ENCODE measurements at regions not wholly inside any gene's neighbourhood (a gene's known extent, or its start where the extent isn't known, plus 50 kb on each side); places are given as distances from the start of the nearest gene placed in this dataset.

DNA sequence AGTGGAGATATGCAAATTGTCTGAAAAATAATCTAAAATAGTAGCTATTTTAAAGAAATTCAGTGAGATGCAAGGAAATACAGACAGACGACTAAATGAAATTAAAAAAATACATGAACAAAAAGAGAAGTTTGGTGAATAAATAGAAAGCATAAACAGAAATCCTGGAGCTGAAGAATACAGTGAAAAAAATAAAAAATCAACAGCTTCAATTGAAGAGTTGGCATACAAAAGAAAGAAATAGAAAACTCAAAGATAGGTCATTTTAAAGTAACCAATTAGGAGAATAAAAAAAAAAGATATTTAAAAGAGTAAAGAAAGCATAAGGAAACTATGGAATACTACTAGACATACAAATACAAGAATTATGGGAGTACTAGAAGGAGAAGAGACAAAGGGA, 2191.5 kb upstream of the PCDH20 start:
- H3K9me3 ChIP-seq (replicated peaks; ENCODE audit: low read length): no peaks in the 10 kb centered on the region
- H3K4me3 ChIP-seq (ENCODE audit: low read length): no peak overlapping the region

DNA sequence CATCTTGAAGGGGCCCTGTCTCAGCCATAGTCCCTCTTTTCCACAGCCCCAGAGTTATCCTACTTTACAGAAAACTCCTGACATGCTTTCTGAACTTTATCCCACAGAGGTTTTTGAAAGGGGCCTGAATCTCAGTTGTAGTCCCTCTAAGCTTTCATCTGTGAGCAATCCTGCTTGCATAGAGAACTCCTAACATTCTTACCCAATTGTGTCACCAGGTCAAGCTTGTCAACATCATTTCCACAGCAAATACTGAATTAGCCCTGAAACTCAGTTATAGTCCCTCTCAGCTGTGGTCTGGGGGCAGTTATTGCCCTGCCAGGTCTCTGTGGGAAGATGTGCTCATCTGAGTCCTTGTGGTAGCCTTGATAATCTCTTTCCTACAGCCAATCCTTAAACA, 2190.3 kb upstream of the PCDH20 start:
- H3K27me3 ChIP-seq (ENCODE audit: control insufficient read depth, insufficient read depth, low read length): no peaks in the 10 kb centered on the region
- no peak overlapping the region for H3K4me3 ChIP-seq (ENCODE audit: low read length)
- no peaks in the 10 kb centered on the region for H3K36me3 ChIP-seq (ENCODE audit: insufficient read depth, low read length)
- no peak overlapping the region for H3K9ac ChIP-seq (ENCODE audit: low read depth, low read length)
- H3K4me1 ChIP-seq (ENCODE audit: control insufficient read depth, insufficient read depth, low read length): no peaks in the 10 kb centered on the region
- no peaks in the 10 kb centered on the region for H3K9me3 ChIP-seq (replicated peaks; ENCODE audit: low read length)
- no peak overlapping the region for H3K4me2 ChIP-seq (ENCODE audit: low read length)

More for the DNA sequence above, 2191.5 kb upstream of the PCDH20 start:
- no peak overlapping the region for H3K9ac ChIP-seq (ENCODE audit: low read depth, low read length)
- no peaks in the 10 kb centered on the region for H3K36me3 ChIP-seq (ENCODE audit: insufficient read depth, low read length)
- no peaks in the 10 kb centered on the region for H3K27me3 ChIP-seq (ENCODE audit: control insufficient read depth, insufficient read depth, low read length)
- H3K4me1 ChIP-seq (ENCODE audit: control insufficient read depth, insufficient read depth, low read length): no peaks in the 10 kb centered on the region
- no peak overlapping the region for H3K4me2 ChIP-seq (ENCODE audit: low read length)

DNA sequence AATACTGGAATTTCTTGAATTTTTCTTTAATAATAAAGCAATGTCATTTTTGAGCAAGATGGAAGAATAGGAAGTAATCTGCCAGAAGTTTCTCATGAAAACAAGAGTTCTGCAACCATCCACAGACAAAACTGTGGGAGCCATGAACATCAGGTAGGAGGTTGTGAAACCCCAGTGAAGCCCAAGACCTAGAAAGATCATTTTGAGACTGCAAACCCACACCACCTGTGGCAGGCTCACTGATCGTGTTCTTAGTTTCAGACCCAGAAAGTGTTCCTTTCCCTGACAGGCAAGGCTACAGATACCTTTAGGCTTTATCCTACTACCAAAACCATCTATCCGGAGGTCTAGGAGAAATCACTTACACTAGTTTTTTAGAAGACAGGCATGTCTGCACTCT, 2189.8 kb upstream of the PCDH20 start:
- no peak overlapping the region for H3K4me3 ChIP-seq (ENCODE audit: low read length)
- no peaks in the 10 kb centered on the region for H3K36me3 ChIP-seq (ENCODE audit: insufficient read depth, low read length)
- H3K9me3 ChIP-seq (replicated peaks; ENCODE audit: low read length): no peaks in the 10 kb centered on the region
- H3K27me3 ChIP-seq (ENCODE audit: control insufficient read depth, insufficient read depth, low read length): no peaks in the 10 kb centered on the region
- H3K9ac ChIP-seq (ENCODE audit: low read depth, low read length): no peak overlapping the region
- no peaks in the 10 kb centered on the region for H3K4me1 ChIP-seq (ENCODE audit: control insufficient read depth, insufficient read depth, low read length)
- H3K4me2 ChIP-seq (ENCODE audit: low read length): no peak overlapping the region

DNA sequence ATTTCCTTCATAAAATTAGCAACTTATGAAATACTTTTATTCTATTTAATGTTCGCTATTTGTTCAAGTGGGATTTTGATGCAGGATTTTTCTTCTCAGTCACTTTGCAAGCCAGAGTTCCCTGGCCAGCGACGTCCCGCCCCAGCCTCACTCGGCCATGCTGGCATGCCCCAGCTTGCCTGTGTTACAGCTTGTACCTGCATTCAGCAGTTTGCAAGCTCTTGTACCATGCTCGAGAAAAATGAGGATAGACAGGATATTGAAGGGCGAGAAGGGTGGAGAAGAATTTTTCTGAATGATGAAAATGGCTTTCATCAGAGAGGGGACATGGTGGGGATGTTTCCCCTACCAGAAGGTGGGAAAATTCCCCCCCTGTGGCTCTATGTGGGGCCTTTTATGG, 2180.2 kb upstream of the PCDH20 start:
- H3K36me3 ChIP-seq (ENCODE audit: insufficient read depth, low read length): no peaks in the 10 kb centered on the region
- H3K4me1 ChIP-seq (ENCODE audit: control insufficient read depth, insufficient read depth, low read length): no peaks in the 10 kb centered on the region
- no peak overlapping the region for H3K9ac ChIP-seq (ENCODE audit: low read depth, low read length)
- H3K4me2 ChIP-seq (ENCODE audit: low read length): no peak overlapping the region
- no peak overlapping the region for H3K4me3 ChIP-seq (ENCODE audit: low read length)
- H3K27me3 ChIP-seq (ENCODE audit: control insufficient read depth, insufficient read depth, low read length): no peaks in the 10 kb centered on the region
- peaks cover 4% of the 10 kb centered on the region for H3K9me3 ChIP-seq (replicated peaks; ENCODE audit: low read length)

DNA sequence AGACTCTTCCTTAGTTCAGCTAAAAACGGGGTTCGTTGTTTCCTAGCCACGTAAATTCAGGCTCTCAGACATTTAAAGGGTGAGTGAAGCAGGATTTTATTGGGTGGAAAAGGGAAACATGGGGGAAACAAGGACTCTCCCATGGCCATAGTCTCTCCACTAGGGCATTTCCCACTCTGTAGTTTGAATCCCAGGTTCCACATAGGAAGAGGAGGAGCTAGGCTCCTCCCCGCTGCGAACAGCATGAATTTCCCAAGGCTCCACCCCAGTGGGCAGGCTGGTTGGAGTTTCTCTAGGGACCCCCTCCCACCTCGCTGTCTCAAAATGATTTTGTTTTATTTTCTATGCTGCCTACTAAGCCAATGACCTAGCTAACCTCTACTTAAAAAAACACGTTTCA, 2170.8 kb upstream of the PCDH20 start:
- H3K4me1 ChIP-seq (ENCODE audit: control insufficient read depth, insufficient read depth, low read length): no peaks in the 10 kb centered on the region
- no peak overlapping the region for H3K4me2 ChIP-seq (ENCODE audit: low read length)
- no peaks in the 10 kb centered on the region for H3K36me3 ChIP-seq (ENCODE audit: insufficient read depth, low read length)
- no peaks in the 10 kb centered on the region for H3K27me3 ChIP-seq (ENCODE audit: control insufficient read depth, insufficient read depth, low read length)
- no peak overlapping the region for H3K4me3 ChIP-seq (ENCODE audit: low read length)
- peaks cover 3% of the 10 kb centered on the region for H3K9me3 ChIP-seq (replicated peaks; ENCODE audit: low read length)
- H3K9ac ChIP-seq (ENCODE audit: low read depth, low read length): no peak overlapping the region

DNA sequence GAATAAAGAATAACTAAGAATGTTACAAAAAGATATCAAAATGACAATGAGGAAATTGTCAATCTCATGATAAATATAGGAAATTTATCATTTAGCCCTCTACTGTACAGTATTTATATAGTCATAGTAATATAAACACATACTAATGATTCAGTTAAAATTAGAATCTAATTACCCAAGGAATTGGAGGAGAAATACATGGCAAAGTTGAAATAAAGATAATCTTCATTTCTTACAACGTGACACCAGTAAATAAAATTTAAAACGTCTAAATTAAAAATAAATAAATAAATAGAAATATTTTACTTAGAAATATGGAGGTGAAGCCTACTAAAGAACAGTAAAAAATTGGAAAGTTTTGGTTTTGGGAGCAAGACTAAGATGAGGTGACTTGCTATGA, 2163.1 kb upstream of the PCDH20 start:
- no peaks in the 10 kb centered on the region for H3K36me3 ChIP-seq (ENCODE audit: insufficient read depth, low read length)

DNA sequence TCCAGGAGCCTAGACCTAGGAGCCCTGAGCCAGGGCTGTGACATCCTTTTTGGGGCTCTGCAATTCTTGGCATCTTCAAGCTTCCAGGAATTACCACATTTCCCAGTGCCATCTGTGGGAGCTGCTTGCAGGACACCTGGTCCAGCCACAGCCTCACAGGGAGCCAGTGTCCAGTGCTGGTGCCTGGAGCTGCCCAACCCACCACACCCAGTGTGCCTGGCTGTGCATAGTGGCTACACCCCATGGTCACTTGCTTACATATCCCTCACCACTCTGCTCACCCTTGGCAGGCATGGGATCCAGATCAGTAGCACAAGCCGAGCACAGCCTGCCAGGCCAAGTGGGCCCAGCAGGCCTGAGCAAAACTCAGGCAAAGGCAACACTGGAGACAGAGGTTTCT, 2151.4 kb upstream of the PCDH20 start:
- H3K4me2 ChIP-seq (ENCODE audit: low read length): no peak overlapping the region
- H3K4me3 ChIP-seq (ENCODE audit: low read length): no peak overlapping the region
- H3K36me3 ChIP-seq (ENCODE audit: insufficient read depth, low read length): no peaks in the 10 kb centered on the region
- no peaks in the 10 kb centered on the region for H3K27me3 ChIP-seq (ENCODE audit: control insufficient read depth, insufficient read depth, low read length)
- H3K9ac ChIP-seq (ENCODE audit: low read depth, low read length): no peak overlapping the region
- no peaks in the 10 kb centered on the region for H3K4me1 ChIP-seq (ENCODE audit: control insufficient read depth, insufficient read depth, low read length)
- H3K9me3 ChIP-seq (replicated peaks; ENCODE audit: low read length): no peaks in the 10 kb centered on the region

More for the DNA sequence above, 2163.1 kb upstream of the PCDH20 start:
- no peaks in the 10 kb centered on the region for H3K4me1 ChIP-seq (ENCODE audit: control insufficient read depth, insufficient read depth, low read length)
- no peak overlapping the region for H3K9ac ChIP-seq (ENCODE audit: low read depth, low read length)
- H3K4me3 ChIP-seq (ENCODE audit: low read length): no peak overlapping the region
- H3K4me2 ChIP-seq (ENCODE audit: low read length): no peak overlapping the region
- no peaks in the 10 kb centered on the region for H3K27me3 ChIP-seq (ENCODE audit: control insufficient read depth, insufficient read depth, low read length)
- no peaks in the 10 kb centered on the region for H3K9me3 ChIP-seq (replicated peaks; ENCODE audit: low read length)

DNA sequence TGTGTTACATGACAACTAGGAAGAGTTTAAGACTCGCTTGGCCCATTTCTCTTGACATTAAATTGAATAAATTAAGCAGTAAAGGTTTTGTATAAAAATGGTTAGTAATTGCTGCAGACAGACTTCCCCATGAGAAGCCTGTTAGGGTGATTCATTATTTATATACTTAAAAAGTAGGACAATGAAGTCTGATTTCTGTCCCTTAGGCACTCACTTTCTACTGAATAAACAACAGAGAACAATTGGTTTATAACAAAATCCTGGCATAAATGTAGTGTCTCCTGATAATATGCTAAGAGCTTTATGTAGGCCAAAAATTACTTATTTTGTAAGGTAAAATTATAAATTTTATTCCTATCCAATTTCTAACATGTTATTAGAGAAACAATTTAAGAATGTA, 2138.5 kb upstream of the PCDH20 start:
- Histone ChIP-seq H3K27me3 (ENCODE audit: control insufficient read depth, insufficient read depth, low read length) (no peaks in the 10 kb centered on the region), H3K9ac (ENCODE audit: low read depth, low read length) (no peak overlapping the region), H3K36me3 (ENCODE audit: insufficient read depth, low read length) (no peaks in the 10 kb centered on the region), H3K4me2 (ENCODE audit: low read length) (no peak overlapping the region), H3K4me1 (ENCODE audit: control insufficient read depth, insufficient read depth, low read length) (no peaks in the 10 kb centered on the region), H3K9me3 (replicated peaks; ENCODE audit: low read length) (no peaks in the 10 kb centered on the region), H3K4me3 (ENCODE audit: low read length) (no peak overlapping the region)

DNA sequence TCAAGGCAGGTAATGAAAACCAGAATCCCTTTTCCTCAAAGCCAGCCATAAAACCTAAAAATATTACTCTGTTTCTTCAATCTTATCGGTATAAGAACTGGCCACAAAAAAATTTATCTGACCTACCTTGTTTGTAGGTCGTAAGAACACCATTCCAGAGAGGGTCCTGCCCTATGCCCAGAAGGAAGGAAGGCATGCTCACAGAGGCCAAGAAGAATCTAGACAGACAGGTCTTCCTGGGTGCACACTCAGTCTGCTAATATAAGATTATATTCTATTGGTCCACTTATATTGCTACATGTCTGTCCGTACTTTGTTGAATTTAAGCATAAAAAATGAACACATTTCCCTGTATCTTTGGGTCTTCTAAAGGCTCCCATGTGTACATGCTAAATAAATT, 2136.1 kb upstream of the PCDH20 start:
- H3K9ac ChIP-seq (ENCODE audit: low read depth, low read length): no peak overlapping the region
- no peaks in the 10 kb centered on the region for H3K9me3 ChIP-seq (replicated peaks; ENCODE audit: low read length)
- no peaks in the 10 kb centered on the region for H3K27me3 ChIP-seq (ENCODE audit: control insufficient read depth, insufficient read depth, low read length)
- H3K4me1 ChIP-seq (ENCODE audit: control insufficient read depth, insufficient read depth, low read length): no peaks in the 10 kb centered on the region
- H3K4me3 ChIP-seq (ENCODE audit: low read length): no peak overlapping the region
- no peak overlapping the region for H3K4me2 ChIP-seq (ENCODE audit: low read length)
- H3K36me3 ChIP-seq (ENCODE audit: insufficient read depth, low read length): no peaks in the 10 kb centered on the region

DNA sequence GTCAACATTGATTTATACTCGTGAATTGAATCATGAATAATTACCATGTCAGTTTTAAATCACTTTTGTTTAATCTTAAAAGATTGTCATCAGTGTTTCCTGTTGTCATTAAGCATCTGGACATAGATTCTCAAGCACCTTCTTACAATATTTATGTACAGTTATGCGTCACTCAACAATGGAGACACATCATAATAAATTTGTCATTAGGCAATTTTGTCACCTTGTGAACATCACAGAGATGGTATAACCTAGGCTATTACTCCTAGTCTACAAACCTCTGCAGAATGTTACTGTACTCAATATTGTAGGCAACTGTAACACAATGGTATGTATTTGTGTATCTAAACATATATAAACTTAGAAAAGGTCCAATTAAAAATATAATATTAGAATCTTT, 2130.9 kb upstream of the PCDH20 start:
- H3K4me3 ChIP-seq (ENCODE audit: low read length): no peak overlapping the region
- H3K4me1 ChIP-seq (ENCODE audit: control insufficient read depth, insufficient read depth, low read length): no peaks in the 10 kb centered on the region
- H3K27me3 ChIP-seq (ENCODE audit: control insufficient read depth, insufficient read depth, low read length): no peaks in the 10 kb centered on the region
- no peak overlapping the region for H3K4me2 ChIP-seq (ENCODE audit: low read length)
- no peak overlapping the region for H3K9ac ChIP-seq (ENCODE audit: low read depth, low read length)
- no peaks in the 10 kb centered on the region for H3K9me3 ChIP-seq (replicated peaks; ENCODE audit: low read length)
- H3K36me3 ChIP-seq (ENCODE audit: insufficient read depth, low read length): no peaks in the 10 kb centered on the region

DNA sequence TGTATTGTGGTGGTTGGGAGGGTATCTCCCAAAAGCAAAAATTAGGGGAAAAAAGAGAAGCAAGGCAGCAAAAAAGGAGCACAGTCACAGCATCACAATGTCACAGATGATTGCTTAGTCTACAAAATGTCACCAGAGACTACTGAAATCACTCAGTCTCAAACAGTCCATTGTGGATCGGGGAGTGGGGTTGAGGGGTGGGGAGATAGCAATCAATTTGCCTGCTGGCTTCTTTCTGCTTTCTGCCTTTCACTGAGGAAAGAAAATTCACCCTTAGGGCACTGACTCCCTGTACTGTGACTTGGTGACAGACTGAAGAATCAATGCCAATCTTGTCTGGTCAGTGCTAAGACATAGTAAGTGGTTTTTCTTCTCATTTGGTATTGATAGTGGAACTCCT, 2127.1 kb upstream of the PCDH20 start:
- Histone ChIP-seq H3K4me2 (ENCODE audit: low read length) (no peak overlapping the region), H3K36me3 (ENCODE audit: insufficient read depth, low read length) (no peaks in the 10 kb centered on the region), H3K27me3 (ENCODE audit: control insufficient read depth, insufficient read depth, low read length) (no peaks in the 10 kb centered on the region), H3K9me3 (replicated peaks; ENCODE audit: low read length) (no peaks in the 10 kb centered on the region), H3K9ac (ENCODE audit: low read depth, low read length) (no peak overlapping the region), H3K4me3 (ENCODE audit: low read length) (no peak overlapping the region), H3K4me1 (ENCODE audit: control insufficient read depth, insufficient read depth, low read length) (no peaks in the 10 kb centered on the region)

DNA sequence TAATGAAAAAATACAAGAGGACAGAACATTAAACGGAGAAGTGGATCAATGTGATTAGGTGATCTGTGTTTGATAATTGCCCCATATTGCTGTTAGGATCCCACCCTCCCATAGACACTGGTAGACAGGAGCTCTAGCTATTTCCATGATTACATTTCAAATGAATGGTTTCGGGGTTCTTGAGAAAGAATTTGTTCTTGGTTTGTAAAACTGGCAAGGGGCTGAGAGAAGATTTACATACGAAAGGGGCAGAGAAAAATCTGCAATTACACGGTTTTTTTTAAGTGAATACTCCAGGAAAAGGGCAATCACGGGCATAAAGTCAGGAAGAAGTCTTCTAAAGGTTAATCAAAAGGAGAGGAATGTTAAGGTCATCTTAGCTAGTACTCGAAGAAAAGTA, 2125.7 kb upstream of the PCDH20 start:
- Histone ChIP-seq H3K4me2 (ENCODE audit: low read length) (no peak overlapping the region), H3K9ac (ENCODE audit: low read depth, low read length) (no peak overlapping the region), H3K9me3 (replicated peaks; ENCODE audit: low read length) (no peaks in the 10 kb centered on the region), H3K36me3 (ENCODE audit: insufficient read depth, low read length) (no peaks in the 10 kb centered on the region), H3K27me3 (ENCODE audit: control insufficient read depth, insufficient read depth, low read length) (no peaks in the 10 kb centered on the region), H3K4me1 (ENCODE audit: control insufficient read depth, insufficient read depth, low read length) (no peaks in the 10 kb centered on the region), H3K4me3 (ENCODE audit: low read length) (no peak overlapping the region)

Data from skeletal muscle satellite cell (primary cell).